ENCODE measurements at regions not wholly inside any gene's neighbourhood (a gene's known extent, or its start where the extent isn't known, plus 50 kb on each side); places are given as distances from the start of the nearest gene placed in this dataset.
"Not testable (repeated sequence)": the region's sequence is repeated elsewhere in the genome, so short reads cannot be mapped to it uniquely, and the experiment has no call there.

DNA sequence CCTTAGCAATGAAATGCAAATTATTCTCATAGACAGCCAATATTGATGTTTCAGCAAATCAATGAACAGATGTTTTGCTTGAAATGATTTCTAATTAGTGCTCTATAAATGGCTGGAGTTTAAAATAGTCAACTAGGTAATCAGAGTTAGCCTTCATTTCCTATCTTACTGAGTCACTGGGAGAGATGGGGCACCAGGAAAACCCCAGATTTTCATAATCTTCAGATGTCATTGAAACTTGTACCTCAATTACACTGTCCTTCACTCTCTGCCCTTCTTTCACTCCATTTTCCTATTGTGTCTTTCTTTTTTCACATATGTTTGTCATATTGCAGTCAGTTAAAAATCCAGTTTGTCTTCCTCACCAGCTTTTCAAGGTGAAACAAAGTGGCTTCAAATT lies 92.7 kb downstream of the C12orf75 start:
- DNase-seq (ENCODE audit: low read depth, low spot score), result no peak
- no peak overlapping the region for H3K27ac ChIP-seq

DNA sequence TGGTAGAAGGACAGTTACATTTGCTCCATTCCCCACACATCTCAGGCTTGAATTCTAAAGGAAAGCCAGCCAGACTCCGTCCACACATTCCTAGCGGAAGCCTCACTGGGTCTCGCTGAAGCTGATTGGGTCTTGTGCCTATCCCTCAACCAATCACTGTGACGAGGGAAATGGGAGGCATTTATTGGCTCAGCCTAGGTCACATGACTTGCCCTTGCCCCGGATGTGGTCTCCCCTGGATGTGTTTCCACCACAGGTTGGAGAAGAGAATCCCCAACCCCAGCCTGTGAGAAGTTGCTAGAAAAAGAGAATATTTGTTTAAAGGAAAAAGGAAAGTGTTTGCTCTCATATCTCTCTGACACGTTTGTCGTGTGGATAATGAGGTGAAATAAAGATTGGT lies 93.4 kb downstream of the C12orf75 start:
- no peak overlapping the region for H3K27ac ChIP-seq
- DNase-seq (ENCODE audit: low read depth, low spot score), result no peak

- no peak overlapping the region for H3K27ac ChIP-seq
- no peak for DNase-seq (ENCODE audit: low read depth, low spot score)
Observed at GRCh38 chr12:105425254-105426174, 95.0 kb downstream of the C12orf75 start.

DNA sequence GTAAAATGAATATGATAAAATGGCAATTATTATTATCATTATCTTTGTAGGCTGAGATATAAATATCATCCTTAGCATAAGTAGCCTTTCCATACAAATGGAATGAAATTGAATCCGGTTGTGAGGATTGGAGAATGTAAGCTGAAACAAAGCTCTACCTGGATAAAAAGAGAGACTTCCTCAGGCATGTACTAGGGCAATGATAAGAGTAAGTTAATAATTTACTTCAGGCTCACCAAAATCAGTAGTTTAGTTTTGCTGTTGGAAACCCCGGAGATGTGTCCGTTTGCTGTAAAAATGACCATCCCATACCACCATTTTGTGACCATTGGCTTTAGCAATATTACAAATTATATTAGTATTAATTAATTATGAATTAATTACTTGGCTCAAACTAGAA lies 96.3 kb downstream of the C12orf75 start:
- DNase-seq (ENCODE audit: low read depth, low spot score), result no peak
- no peak overlapping the region for H3K27ac ChIP-seq

DNA sequence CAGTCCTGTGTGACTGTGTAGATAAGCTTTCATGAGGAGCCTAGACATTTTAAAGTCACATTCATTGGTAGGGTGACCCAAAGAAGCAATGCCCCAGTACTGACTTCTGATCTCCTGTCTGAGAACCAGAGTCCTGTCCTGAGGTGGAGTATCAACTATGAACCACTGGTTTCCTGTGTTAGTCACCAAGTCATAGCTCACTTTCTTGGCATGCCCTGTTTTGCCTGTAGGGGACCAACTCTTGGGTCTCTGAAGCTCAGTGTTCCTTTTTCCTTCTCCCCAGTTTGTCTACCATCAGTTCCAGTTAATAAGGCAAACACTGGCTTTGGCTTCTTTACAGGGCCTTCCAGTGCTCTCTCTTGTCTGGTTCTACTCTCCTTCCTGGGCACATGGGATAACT lies 97.4 kb downstream of the C12orf75 start:
- DNase-seq (ENCODE audit: low read depth, low spot score), result no peak
- peak overlapping the region; percentile 35 for H3K27ac ChIP-seq

GRCh38 chr12:105428793-105429395 lies 98.4 kb downstream of the C12orf75 start:
- H3K27ac ChIP-seq, result no peak overlapping the region
- DNase-seq (ENCODE audit: low read depth, low spot score), result no peak

DNA sequence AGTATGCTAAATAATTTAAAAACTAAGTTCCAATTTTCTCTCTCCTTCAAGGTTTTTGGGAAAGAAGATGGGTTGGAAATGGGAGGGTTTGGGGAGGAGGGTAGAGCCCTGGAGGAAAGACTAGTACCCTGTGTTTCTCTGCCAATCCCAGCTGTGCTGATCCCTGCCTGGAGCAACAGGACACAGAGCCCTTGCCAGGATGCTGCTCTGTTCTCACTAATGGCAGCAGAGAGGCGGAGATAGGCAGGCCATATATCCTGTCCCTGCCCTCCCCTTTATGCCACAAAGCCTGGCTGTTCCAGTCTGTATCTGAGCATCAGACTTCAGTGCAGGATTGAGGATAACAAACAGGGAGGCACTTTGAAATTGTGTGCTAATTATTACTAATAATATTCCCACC lies 99.0 kb downstream of the C12orf75 start:
- no peak for DNase-seq (ENCODE audit: low read depth, low spot score)
- no peak overlapping the region for H3K27ac ChIP-seq

- no peak overlapping the region for H3K27ac ChIP-seq
- no peak for DNase-seq (ENCODE audit: low read depth, low spot score)
Observed at GRCh38 chr12:105431537-105432100, 101.1 kb downstream of the C12orf75 start.

DNA sequence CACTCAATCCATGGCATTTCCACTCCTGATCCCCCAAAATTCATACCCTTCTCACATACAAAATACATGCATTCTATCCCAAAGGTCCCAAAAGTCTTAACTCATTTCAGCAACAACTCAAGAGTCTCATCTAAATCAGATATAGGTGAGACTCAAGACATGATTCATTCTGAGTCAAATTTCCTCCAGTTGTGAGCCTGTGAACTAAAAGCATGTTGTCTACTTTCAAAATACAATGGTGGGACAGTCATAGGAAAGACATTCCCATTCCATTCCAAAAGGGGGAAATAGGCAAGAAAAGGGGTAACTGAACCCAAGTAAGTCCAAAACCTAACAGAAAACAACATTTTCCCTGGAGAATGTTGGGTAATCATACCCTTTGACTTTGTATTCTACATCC lies 103.3 kb downstream of the C12orf75 start:
- no peak for DNase-seq (ENCODE audit: low read depth, low spot score)
- peak overlapping the region; percentile 50 for H3K27ac ChIP-seq

DNA sequence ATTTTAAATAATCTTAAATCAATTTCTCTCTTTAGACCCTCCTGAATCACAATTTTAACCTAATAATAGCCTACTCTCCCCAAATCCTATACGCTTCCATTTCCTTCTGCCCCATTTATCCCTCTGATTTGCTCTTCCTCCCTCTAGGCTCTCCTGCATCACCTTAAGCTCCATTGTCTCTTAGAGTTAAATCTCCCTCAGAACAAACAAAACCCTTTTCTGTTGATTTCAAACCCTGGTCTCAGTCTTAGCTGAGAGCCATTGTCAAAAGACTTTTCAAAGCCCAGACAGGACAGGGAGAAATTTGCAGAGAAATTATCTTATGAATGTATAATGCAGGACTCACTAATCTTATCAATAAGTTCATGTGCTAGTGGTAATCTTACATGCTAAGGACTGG lies 106.1 kb downstream of the C12orf75 start:
- no peak overlapping the region for H3K27ac ChIP-seq
- DNase-seq (ENCODE audit: low read depth, low spot score), result no peak

DNA sequence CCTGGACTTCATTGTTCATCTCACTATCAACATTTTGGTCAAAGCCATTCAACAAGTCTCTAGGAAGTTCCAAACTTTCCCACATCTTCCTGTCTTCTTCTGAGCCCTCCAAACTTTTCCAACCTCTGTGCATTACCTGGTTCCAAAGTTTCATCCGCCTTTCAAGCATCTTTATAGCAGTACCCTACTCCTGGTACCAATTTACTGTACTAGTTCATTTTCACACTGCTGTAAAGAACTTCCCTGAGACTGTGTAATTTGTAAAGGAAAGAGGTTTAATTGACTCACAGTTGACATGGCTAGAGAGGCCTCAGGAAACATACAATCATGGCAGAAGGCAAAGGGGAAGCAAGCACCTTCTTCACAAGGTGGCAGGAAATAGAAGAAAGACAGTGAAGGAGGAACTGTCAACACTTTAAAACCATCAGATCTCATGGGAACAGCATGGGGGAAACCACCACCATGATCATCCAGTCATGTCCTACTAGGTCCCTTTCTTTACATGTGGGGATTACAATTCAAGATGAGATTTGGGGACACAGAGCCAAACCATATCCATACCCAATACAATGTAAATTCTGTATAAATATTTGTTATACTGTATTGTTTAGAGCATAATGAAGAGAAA lies 109.7 kb downstream of the C12orf75 start:
- no peak for DNase-seq (ENCODE audit: low read depth, low spot score)

DNA sequence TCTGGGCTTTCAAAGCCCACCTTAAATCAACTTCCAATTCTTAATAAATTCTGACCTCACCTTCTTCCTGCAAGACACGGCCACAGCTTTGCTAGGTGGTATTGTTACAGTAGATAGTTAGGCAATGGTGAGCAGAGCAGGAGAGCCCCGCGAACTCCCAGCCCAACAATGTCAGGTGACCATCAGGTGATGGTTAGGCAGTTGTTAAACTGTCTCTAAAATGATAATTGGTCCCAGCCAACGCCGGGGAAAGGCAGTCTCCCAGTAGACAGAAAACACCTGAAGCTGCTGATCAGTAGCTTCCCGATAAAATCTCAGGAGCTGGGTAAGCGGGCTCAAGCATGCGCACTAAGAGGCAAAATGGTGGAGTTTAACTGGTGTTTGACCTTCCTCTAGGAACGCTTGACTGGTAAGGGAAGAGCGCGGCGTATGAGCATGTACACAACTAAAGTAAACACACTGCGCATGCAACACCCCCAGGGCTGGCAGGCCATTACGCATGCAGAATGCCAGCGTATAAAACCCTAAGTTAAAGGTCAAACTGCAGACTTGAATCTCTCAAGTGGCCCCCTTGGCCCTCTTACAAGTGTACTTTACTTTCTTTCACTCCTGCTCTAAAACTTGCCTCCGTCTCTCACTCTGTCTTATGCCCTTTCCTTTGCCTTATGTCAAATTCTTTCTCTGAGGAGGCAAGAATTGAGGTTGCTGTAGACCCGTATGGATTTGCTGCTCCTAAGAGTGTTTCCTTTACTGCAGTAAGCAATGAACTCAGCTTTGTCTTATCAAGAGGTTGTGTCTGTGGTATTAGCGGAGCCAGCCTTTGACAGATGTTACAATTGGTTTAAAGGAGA lies 113.5 kb downstream of the C12orf75 start:
- H3K27ac ChIP-seq, result peak overlapping the region; percentile 74
- DNase-seq (ENCODE audit: low read depth, low spot score), result no peak

More for the DNA sequence above, 109.7 kb downstream of the C12orf75 start:
- H3K27ac ChIP-seq, result no peak overlapping the region

GRCh38 chr12:105444653-105445102 lies 114.2 kb downstream of the C12orf75 start:
- no peak for DNase-seq (ENCODE audit: low read depth, low spot score)
- H3K27ac ChIP-seq, result peak overlapping the region; percentile 74

GRCh38 chr12:105445249-105445648 lies 114.8 kb downstream of the C12orf75 start:
- H3K27ac ChIP-seq, result peak overlapping the region; percentile 74
- no peak for DNase-seq (ENCODE audit: low read depth, low spot score)

DNA sequence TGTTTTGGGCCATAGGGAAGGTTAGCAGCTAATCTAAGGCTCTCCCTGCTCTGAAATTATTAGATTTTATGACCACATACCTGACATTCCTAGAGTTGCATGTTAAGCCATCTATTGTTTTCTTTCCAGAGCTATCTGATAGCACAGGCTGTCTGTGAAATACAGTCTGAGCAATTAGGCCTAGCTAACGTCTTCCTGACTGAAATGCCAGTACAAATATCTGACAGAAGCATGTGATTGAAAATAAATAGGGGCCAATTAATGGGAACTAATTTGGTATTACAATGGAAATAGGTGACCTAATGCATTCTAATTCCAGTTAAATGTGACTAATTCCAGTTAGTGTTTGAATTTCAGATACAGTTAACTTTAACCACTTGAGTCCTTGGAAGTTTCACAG lies 115.2 kb downstream of the C12orf75 start:
- peak overlapping the region; percentile 74 for H3K27ac ChIP-seq
- no peak for DNase-seq (ENCODE audit: low read depth, low spot score)

- DNase-seq (ENCODE audit: low read depth, low spot score), result not testable (repeated sequence)
- peak overlapping the region; percentile 74 for H3K27ac ChIP-seq
Observed at GRCh38 chr12:105446460-105446859, 116.0 kb downstream of the C12orf75 start.

GRCh38 chr12:105449431-105449830 lies 118.9 kb downstream of the C12orf75 start:
- no peak for DNase-seq (ENCODE audit: low read depth, low spot score)
- H3K27ac ChIP-seq, result no peak overlapping the region

GRCh38 chr12:105451211-105451610 lies 120.7 kb downstream of the C12orf75 start:
- DNase-seq (ENCODE audit: low read depth, low spot score), result no peak
- no peak overlapping the region for H3K27ac ChIP-seq

GRCh38 chr12:105451798-105452197 lies 121.3 kb downstream of the C12orf75 start:
- DNase-seq (ENCODE audit: low read depth, low spot score), result no peak
- H3K27ac ChIP-seq, result no peak overlapping the region

GRCh38 chr12:105453316-105453715 lies 122.8 kb downstream of the C12orf75 start:
- no peak for DNase-seq (ENCODE audit: low read depth, low spot score)
- H3K27ac ChIP-seq, result no peak overlapping the region
